DND-41 (cell line): ENCODE measurements at regions not wholly inside any gene's neighbourhood (a gene's known extent, or its start where the extent isn't known, plus 50 kb on each side); places are given as distances from the start of the nearest gene placed in this dataset.

Experiments used
- ATAC-seq: fragments of 200-7000 bp; cut with Tn5 transposase; 3 replicates; pipeline ENCODE4 v1.9.1; 2021; ENCODE audit warnings: low read depth; ENCODE audit not compliant: insufficient read depth
- DNase-seq: peaks from one replicate; pipeline ENCODE4 v3.0.0-alpha.2; 2020
- H2AFZ ChIP-seq: 2 replicates; pipeline ENCODE4 v1.6.0; 2012; ENCODE audit warnings: low read depth, low read length
- H3K27ac ChIP-seq: 2 replicates; pipeline ENCODE4 v1.5.1; 2012; ENCODE audit warnings: low read length, inconsistent platforms
- H3K27me3 ChIP-seq: fragments of 200-600 bp; sonication (generic); 2 replicates; pipeline ENCODE4 v1.6.0; 2012; ENCODE audit warnings: low read length, mild to moderate bottlenecking, inconsistent platforms; ENCODE audit not compliant: insufficient read depth, poor library complexity
- H3K36me3 ChIP-seq: 2 replicates; pipeline ENCODE4 v1.5.1; 2012; ENCODE audit warnings: low read length, inconsistent platforms; ENCODE audit not compliant: insufficient read depth
- H3K4me1 ChIP-seq: 2 replicates; pipeline ENCODE4 v1.5.1; 2012; ENCODE audit warnings: mild to moderate bottlenecking, low read length; ENCODE audit not compliant: insufficient read depth
- H3K4me2 ChIP-seq: 2 replicates; pipeline ENCODE4 v1.6.0; 2012; ENCODE audit warnings: mild to moderate bottlenecking, moderate library complexity, low read length, inconsistent platforms; ENCODE audit not compliant: insufficient read depth
- H3K4me3 ChIP-seq, 2 experiments: fragments of 200-600 bp in 1 of 2; shearing (Covaris generic) in 1 of 2; 2 replicates each; pipeline ENCODE4 v1.5.1; 2012 to 2016; ENCODE audit warnings: inconsistent platforms in 2 of 2, low read length in 2 of 2, mild to moderate bottlenecking in 2 of 2, low read depth in 1 of 2, moderate library complexity in 1 of 2
- H3K79me2 ChIP-seq: 2 replicates; pipeline ENCODE4 v1.6.0; 2012; ENCODE audit warnings: low read length, inconsistent platforms; ENCODE audit not compliant: insufficient read depth
- H3K9ac ChIP-seq: 2 replicates; pipeline ENCODE4 v1.6.0; 2012; ENCODE audit warnings: low read depth, mild to moderate bottlenecking, inconsistent platforms, low read length, moderate library complexity
- H3K9me3 ChIP-seq: 2 replicates; pipeline ENCODE4 v1.5.1; 2012; ENCODE audit warnings: low read length, moderate library complexity, mild to moderate bottlenecking, inconsistent platforms; ENCODE audit not compliant: insufficient read depth, severe bottlenecking
- H4K20me1 ChIP-seq: 2 replicates; pipeline ENCODE4 v1.6.0; 2012; ENCODE audit warnings: low read length; ENCODE audit not compliant: insufficient read depth
- CTCF ChIP-seq: IDR thresholded peaks from 2 replicates; pipeline ENCODE4 v1.5.1; 2012; ENCODE audit warnings: borderline replicate concordance, low read length, moderate library complexity, mild to moderate bottlenecking; ENCODE audit not compliant: poor library complexity, severe bottlenecking; ENCODE audit errors: extremely low read depth
- EZH2 ChIP-seq: IDR thresholded peaks from 3 replicates; pipeline ENCODE4 v1.6.1; 2012; ENCODE audit warnings: borderline replicate concordance, low read depth, mild to moderate bottlenecking, moderate library complexity, low read length, inconsistent platforms; ENCODE audit not compliant: severe bottlenecking

GRCh38 chr22:49272546-49273125 lies 555.0 kb downstream of the BRD1 start:
- TF ChIP-seq CTCF = no peak
- TF ChIP-seq EZH2 = no peak
- no peak overlapping the region for H3K9ac ChIP-seq
- H3K4me1 ChIP-seq = no peaks in the 10 kb centered on the region
- no peak overlapping the region for H3K4me3 ChIP-seq
- DNase-seq (no peak), ATAC-seq (no peak)
- no peak overlapping the region for H3K27ac ChIP-seq
- no peaks in the 10 kb centered on the region for H3K36me3 ChIP-seq
- no peaks in the 10 kb centered on the region for H4K20me1 ChIP-seq
- no peak overlapping the region for H2AFZ ChIP-seq
- H3K9me3 ChIP-seq = no peaks in the 10 kb centered on the region
- H3K79me2 ChIP-seq = no peaks in the 10 kb centered on the region
- H3K27me3 ChIP-seq = no peaks in the 10 kb centered on the region
- no peak overlapping the region for H3K4me2 ChIP-seq

- no peak overlapping the region for H3K9ac ChIP-seq
- H2AFZ ChIP-seq = no peak overlapping the region
- H3K9me3 ChIP-seq = no peaks in the 10 kb centered on the region
- no peak overlapping the region for H3K27ac ChIP-seq
- H3K4me2 ChIP-seq = no peak overlapping the region
- no peak overlapping the region for H3K4me3 ChIP-seq
- no peaks in the 10 kb centered on the region for H4K20me1 ChIP-seq
- no peaks in the 10 kb centered on the region for H3K27me3 ChIP-seq
- H3K79me2 ChIP-seq = no peaks in the 10 kb centered on the region
- H3K36me3 ChIP-seq = no peaks in the 10 kb centered on the region
- DNase-seq = no peak
- no peak for ATAC-seq
- H3K4me1 ChIP-seq = no peaks in the 10 kb centered on the region
- TF ChIP-seq EZH2 = no peak
- no peak for TF ChIP-seq CTCF
Measured at GRCh38 chr22:49271831-49272230, 555.8 kb downstream of the BRD1 start.

GRCh38 chr22:49271369-49271727 lies 556.3 kb downstream of the BRD1 start:
- ATAC-seq (no peak), DNase-seq (no peak)
- H4K20me1 ChIP-seq = no peaks in the 10 kb centered on the region
- no peak overlapping the region for H3K4me3 ChIP-seq
- no peak overlapping the region for H2AFZ ChIP-seq
- H3K27ac ChIP-seq = no peak overlapping the region
- no peaks in the 10 kb centered on the region for H3K27me3 ChIP-seq
- H3K36me3 ChIP-seq = no peaks in the 10 kb centered on the region
- H3K4me1 ChIP-seq = no peaks in the 10 kb centered on the region
- no peaks in the 10 kb centered on the region for H3K79me2 ChIP-seq
- TF ChIP-seq CTCF (no peak), EZH2 (no peak)
- H3K4me2 ChIP-seq = no peak overlapping the region
- H3K9ac ChIP-seq = no peak overlapping the region
- no peaks in the 10 kb centered on the region for H3K9me3 ChIP-seq
